HG02973 (cell line): ENCODE measurements at regions not wholly inside any gene's neighbourhood (a gene's known extent, or its start where the extent isn't known, plus 50 kb on each side); places are given as distances from the start of the nearest gene placed in this dataset.
A peak's percentile ranks its signal among the peaks of the same experiment; 100 is the strongest.

Source experiments
- ATAC-seq: cut with Tn5 transposase; IDR thresholded peaks from one replicate; pipeline ENCODE4 v1.9.1; 2021; ENCODE audit warnings: moderate library complexity; ENCODE audit not compliant: unreplicated experiment

- ATAC-seq = no peak
Observed at GRCh38 chr13:72379581-72379980, 347.8 kb downstream of the MZT1 start.

- ATAC-seq = no peak
Observed at GRCh38 chr13:72368031-72368430, 359.4 kb downstream of the MZT1 start.

DNA sequence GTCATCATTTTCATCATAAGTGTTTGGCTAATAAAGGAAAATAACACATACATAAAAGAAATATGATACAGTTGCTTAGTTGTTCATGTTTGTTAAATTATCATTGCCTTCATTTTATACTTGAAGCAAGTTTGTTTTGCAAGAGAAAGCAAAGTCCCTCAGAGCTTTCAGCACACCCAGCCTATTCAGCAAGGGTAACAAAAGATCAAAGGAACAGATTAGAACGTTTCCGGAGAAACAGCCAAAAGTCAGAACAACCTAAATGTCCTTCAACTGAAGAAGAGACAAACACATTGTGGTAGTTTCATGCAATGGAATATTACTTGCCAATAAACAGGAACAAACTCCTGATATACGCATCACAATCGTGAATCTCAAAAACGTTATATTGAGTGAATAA lies 380.7 kb downstream of the MZT1 start:
- ATAC-seq = no peak

DNA sequence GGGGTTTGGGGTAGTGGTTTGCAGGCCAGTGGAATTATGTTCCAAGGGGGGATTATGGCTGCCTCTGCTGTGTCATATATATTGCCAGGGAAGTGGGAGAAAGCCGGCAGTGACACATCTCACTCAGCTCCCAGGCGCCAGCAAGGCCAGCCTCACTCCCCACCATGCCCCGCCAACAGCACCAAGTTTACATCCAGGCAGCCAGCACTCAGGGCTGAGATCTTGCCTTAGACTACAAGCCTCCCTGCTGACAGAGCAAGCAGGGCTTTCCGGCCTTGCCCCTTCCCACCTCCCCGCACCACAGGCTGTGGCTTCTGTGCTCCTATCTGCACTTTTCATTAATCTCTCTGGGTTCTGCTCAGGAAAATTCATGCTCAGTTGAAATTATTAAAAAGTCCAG lies 385.1 kb downstream of the MZT1 start:
- ATAC-seq = no peak

- ATAC-seq = no peak
Observed at GRCh38 chr13:72341904-72342303, 385.5 kb downstream of the MZT1 start.

- ATAC-seq = no peak
Observed at GRCh38 chr13:72317346-72318109, 409.9 kb downstream of the MZT1 start.

DNA sequence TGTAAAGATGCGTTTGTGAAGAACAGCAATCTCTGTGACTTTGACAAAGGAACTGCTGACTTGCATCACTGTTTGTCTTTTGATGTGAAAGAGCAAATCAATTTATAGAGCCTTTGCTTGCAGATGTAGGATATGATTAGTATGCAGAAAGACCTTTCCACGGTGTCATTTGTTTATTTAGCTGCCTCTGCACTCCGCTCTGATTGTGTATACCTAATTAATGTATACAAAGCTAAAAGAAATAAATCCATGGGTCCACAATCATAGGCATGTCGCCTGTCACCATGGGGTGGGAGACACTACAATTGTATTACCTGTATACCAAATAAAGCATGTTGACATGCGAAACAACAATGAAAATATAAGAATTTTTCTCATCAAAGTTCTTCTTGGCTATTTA lies 410.7 kb downstream of the MZT1 start:
- no peak for ATAC-seq

DNA sequence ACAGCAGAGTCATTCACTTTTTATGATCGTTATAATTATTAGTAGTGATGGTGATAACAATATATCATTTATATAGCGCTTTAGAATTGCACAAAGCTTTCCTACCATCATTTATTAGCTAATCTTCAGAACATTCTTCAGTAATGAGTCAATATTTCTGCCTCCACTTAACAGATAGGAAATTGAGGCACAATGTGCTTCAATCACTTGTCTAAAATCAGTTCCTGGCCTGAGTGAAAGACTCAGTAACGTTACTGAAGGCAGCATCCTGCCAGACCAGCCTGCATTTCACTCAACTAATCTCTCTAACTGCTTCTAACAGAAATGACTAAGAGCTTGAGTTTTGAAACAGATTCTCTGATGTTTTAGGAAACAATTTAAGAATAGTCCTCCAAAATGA lies 412.1 kb downstream of the MZT1 start:
- no peak for ATAC-seq

GRCh38 chr13:72314210-72314609 lies 413.2 kb downstream of the MZT1 start:
- ATAC-seq = no peak

DNA sequence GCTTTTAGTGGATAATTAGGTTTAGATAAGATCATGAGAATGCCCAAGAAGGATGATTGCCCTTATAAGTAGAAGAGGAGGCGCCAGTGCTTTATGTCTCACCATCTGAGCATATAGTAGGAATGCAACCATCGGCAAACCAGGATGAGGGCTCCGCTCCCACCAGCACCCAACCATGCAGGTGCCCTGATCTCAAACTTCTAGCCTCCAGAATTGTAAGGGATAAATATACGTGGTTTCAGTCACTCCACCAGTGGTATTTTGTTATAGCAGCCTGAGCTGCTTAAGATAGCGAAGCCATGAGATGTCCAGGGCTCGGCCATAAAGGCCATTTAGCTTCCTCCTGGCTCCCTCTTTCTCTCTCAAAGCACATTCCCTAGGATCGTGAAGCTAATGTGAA lies 413.9 kb downstream of the MZT1 start:
- no peak for ATAC-seq

DNA sequence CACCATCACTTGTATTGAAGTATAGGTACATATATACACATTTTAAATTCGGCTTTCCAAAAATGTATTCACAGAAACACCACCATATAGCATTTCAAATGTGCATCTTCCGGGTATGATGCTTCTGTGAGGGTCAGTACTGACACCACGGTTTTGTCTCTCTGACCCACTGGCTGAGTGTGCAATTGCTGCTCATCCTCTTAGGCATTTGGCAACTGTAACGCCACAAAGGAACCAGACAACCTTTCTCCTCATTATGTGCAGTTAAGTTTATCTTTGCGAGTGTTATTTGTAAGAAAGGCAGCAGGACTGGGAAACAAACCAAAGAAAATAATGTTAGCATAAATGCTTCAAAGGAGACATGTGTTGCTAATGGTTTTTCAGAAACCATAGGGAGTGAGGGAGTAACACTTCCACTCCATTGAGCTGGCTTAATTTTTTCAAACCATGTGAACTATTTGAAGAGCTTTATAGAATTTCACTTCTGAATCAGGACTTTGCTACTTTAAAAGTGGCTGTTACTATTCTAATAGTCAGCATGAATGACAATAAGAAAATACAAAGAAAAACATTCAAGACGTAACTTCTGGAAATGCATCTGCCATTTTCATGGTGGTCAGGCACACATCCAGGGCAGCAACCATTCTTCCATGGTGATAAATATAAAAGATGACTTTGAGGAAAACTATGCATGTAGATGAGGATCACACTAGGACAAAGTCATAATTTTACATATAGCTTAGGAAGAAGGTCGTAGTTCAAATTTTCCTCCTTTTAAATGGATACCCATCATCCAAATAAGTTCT lies 423.3 kb downstream of the MZT1 start:
- no peak for ATAC-seq

DNA sequence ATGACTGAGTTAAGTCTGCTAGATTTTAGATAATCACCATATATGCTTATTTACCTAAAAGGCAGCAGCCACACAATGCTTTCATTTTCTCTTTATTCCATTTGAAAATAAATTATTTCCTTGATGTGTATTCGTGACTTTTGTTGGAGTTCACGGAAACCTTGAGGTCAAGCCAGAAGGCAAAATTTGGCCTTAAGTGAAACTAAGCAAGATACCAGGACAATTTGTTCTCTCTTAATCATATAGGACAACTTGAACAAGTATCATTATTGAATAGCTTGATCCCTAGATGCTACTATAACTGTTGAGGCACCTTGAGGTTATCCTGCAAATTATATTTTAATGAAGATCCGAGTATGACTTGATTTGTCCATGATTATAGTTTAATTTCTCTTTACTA lies 429.2 kb upstream of the DACH1 start:
- no peak for ATAC-seq

DNA sequence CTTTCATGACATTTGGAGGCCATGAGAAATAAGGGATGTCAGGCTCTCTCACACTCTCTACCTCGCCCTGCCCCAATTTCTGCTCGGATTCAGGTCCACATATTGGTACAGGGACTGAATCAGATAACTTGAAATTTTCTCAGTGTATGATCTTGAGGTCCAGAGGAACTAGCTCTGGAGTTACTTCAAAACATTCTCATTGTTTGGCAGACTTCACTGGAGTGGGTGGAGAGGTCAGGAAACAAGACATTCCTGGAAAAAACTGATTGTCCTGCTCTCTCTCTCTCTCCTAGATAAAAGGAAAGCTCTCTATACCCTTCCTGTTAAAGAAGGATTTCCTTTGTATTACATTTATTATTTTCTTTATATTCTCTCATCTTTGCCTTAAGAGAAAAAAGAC lies 428.1 kb upstream of the DACH1 start:
- ATAC-seq = no peak

DNA sequence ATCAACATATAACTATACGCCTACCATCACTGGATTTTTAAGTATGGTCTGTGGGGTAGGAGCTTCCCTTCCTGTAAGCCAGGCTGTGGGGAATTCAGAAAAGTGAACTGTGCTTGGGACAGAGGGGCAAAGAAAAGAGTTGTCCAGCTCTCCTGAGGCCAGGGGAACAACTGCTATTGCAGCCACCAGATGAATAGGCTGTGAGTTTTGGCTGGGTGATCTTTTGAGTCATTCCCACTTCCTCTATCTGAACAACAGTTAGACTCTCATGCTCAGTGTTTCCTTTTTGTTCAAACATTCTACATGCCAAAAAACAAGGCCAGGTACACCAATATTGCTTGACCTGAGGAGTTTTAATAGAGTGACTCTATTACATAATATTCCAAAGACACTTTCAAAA lies 426.2 kb upstream of the DACH1 start:
- ATAC-seq = no peak

GRCh38 chr13:72290962-72291681 lies 424.1 kb upstream of the DACH1 start:
- no peak for ATAC-seq

- no peak for ATAC-seq
Observed at GRCh38 chr13:72286421-72286820, 419.4 kb upstream of the DACH1 start.

DNA sequence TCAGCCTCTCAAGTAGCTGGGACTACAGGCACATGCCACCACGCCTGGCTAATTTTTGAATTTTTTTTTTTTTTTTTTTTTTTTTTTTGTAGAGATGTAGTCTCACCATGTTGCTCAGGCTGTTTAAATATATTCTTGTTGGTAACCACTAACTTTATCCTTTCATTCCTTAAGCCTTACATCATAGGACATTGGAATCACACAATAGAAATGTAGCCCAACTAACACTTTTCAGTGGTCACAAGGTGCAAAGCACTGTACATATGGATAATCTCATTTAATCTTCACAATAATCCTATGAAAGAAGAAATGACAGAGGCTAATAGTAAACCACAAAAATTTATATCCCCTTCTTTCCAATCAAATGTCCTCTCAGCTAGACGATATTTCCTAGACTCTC lies 417.8 kb upstream of the DACH1 start:
- no peak for ATAC-seq

- ATAC-seq = no peak
Observed at GRCh38 chr13:72261732-72262131, 394.7 kb upstream of the DACH1 start.

GRCh38 chr13:72259528-72259927 lies 392.5 kb upstream of the DACH1 start:
- ATAC-seq = no peak

DNA sequence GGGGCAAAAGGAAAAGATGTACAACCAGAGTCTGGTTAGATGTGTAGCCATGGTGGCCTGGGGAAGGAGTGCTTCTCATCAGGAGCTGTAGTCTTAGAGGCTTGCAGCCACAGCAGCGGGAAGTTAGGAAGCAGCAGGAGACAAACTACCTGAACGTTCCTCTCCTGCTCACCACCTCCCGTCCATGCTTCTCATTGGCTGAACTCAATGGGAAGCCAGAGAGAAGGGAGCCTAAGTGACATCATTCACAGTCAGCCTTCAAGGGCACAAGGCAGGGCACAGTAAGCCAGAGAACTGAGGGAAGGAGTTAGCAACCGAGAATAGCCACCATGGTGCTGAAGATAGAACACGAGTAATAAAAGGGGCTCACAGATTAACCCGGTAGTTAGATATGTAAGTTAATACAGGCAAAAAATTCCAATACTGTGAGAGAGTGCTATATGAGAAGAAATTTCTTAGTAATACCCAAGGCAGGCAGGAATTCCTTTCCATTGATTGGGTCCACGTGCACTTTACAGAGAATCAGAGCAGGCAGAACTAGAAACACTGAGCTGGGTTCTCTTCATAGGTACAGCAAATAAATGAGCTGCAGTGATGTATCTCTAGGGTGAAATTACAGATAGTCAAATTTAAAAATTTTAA lies 391.5 kb upstream of the DACH1 start:
- ATAC-seq = no peak

GRCh38 chr13:72255908-72256307 lies 388.9 kb upstream of the DACH1 start:
- peak; percentile 62 for ATAC-seq
